Liver (tissue), 8 donors: ENCODE measurements at regions not wholly inside any gene's neighbourhood (a gene's known extent, or its start where the extent isn't known, plus 50 kb on each side); places are given as distances from the start of the nearest gene placed in this dataset.

Experiments
- DNase-seq: peaks from one replicate; pipeline ENCODE4 v3.0.0-alpha.2; 2017; ENCODE audit warnings: low spot score
- H3K27ac ChIP-seq, 2 donors: one replicate each; pipeline ENCODE4 v1.7.0; 2013; ENCODE audit warnings: inconsistent platforms in 2 of 2, low read length in 2 of 2, control low read depth in 1 of 2, low read depth in 1 of 2, mild to moderate bottlenecking in 1 of 2
- H3K27me3 ChIP-seq, 4 donors: one replicate each; pipeline versions ENCODE4 v1.6.1 to v1.7.0; 2013; ENCODE audit warnings: low read length in 3 of 4, inconsistent platforms in 1 of 4, mild to moderate bottlenecking in 1 of 4, moderate library complexity in 1 of 4; ENCODE audit not compliant: control insufficient read depth in 4 of 4, insufficient read depth in 4 of 4
- H3K36me3 ChIP-seq, 4 donors: one replicate each; pipeline versions ENCODE4 v1.6.1 to v1.7.0; 2013; ENCODE audit warnings: low read length in 3 of 4, mild to moderate bottlenecking in 3 of 4, low read depth in 1 of 4, moderate library complexity in 1 of 4; ENCODE audit not compliant: control insufficient read depth in 4 of 4, insufficient read depth in 3 of 4
- H3K4me1 ChIP-seq, 4 donors: one replicate each; pipeline versions ENCODE4 v1.6.1 to v1.7.0; 2013; ENCODE audit warnings: low read length in 3 of 4, mild to moderate bottlenecking in 3 of 4, moderate library complexity in 1 of 4; ENCODE audit not compliant: control insufficient read depth in 4 of 4, insufficient read depth in 4 of 4
- H3K4me3 ChIP-seq, 3 donors: one replicate each; pipeline versions ENCODE4 v1.6.1 to v1.7.0; 2013; ENCODE audit warnings: low read length in 3 of 3, control low read depth in 1 of 3, low read depth in 1 of 3, mild to moderate bottlenecking in 1 of 3
- H3K9ac ChIP-seq, 2 donors: one replicate each; pipeline ENCODE4 v1.7.0; 2013; ENCODE audit warnings: low read length in 2 of 2, mild to moderate bottlenecking in 2 of 2, moderate library complexity in 2 of 2, control low read depth in 1 of 2, low read depth in 1 of 2
- H3K9me3 ChIP-seq, 4 donors: one replicate each; pipeline versions ENCODE4 v1.6.1 to v1.7.0; 2013; ENCODE audit warnings: low read length in 3 of 4; ENCODE audit not compliant: control insufficient read depth in 4 of 4
- ATF3 ChIP-seq: IDR thresholded peaks from 2 replicates; pipeline ENCODE4 v1.6.1; 2016; ENCODE audit warnings: antibody characterized with exemption
- CTCF ChIP-seq: fragments of 150-350 bp; IDR thresholded peaks from 2 replicates; pipeline ENCODE4 v1.5.1; 2017; ENCODE audit warnings: improper control_type of control experiment, low read depth, low read length; ENCODE audit not compliant: missing input control
- EGR1 ChIP-seq, 2 donors: IDR thresholded peaks; 2 replicates each; pipeline ENCODE4 v1.6.1; 2016 to 2018; ENCODE audit warnings: antibody characterized with exemption in 2 of 2, low read depth in 2 of 2
- FOXA1 ChIP-seq: IDR thresholded peaks from 2 replicates; pipeline ENCODE4 v1.6.1; 2016; ENCODE audit warnings: antibody characterized with exemption
- GABPA ChIP-seq, 2 donors: IDR thresholded peaks in 1 of 2; conservative IDR thresholded peaks in 1 of 2; 2 replicates each; pipeline ENCODE4 v1.6.1; 2016; ENCODE audit warnings: antibody characterized with exemption in 2 of 2, mild to moderate bottlenecking in 1 of 2, moderate library complexity in 1 of 2
- HNF4A ChIP-seq, 2 donors: conservative IDR thresholded peaks; 2 replicates each; pipeline ENCODE4 v1.6.1; 2016; ENCODE audit warnings: antibody characterized with exemption in 2 of 2, mild to moderate bottlenecking in 2 of 2
- HNF4G ChIP-seq: IDR thresholded peaks from 2 replicates; pipeline ENCODE4 v1.6.1; 2016; ENCODE audit warnings: antibody characterized with exemption
- JUND ChIP-seq, 2 donors: IDR thresholded peaks; 2 replicates each; pipeline ENCODE4 v1.6.1; 2016; ENCODE audit warnings: antibody characterized with exemption in 2 of 2
- NR2F2 ChIP-seq: IDR thresholded peaks from 2 replicates; pipeline ENCODE4 v1.6.1; 2016; ENCODE audit warnings: antibody characterized with exemption
- RAD21 ChIP-seq, 2 donors: IDR thresholded peaks; 2 replicates each; pipeline ENCODE4 v1.6.1; 2016; ENCODE audit warnings: antibody characterized with exemption in 2 of 2, mild to moderate bottlenecking in 2 of 2
- REST ChIP-seq: IDR thresholded peaks from 2 replicates; pipeline ENCODE4 v1.6.1; 2016; ENCODE audit warnings: antibody characterized with exemption, mild to moderate bottlenecking
- SP1 ChIP-seq: IDR thresholded peaks from 2 replicates; pipeline ENCODE4 v1.6.1; 2018; ENCODE audit warnings: antibody characterized with exemption, mild to moderate bottlenecking
- YY1 ChIP-seq: IDR thresholded peaks from 2 replicates; pipeline ENCODE4 v1.6.1; 2016; ENCODE audit warnings: antibody characterized with exemption, mild to moderate bottlenecking
- ZBTB33 ChIP-seq: IDR thresholded peaks from 2 replicates; pipeline ENCODE4 v1.6.1; 2016; ENCODE audit warnings: antibody characterized with exemption
- WGBS: extraction: QIAGEN DNeasy Blood & Tissue Kit; methylation state at CpG from one replicate; pipeline ENCODE4 v1.1.7; 2013; 5-methylcytosine and 5-hydroxymethylcytosine counted together
- donor health status: healthy.
- donor health status: healthy.
- donor health status: healthy.
- donor health status: healthy.
- donor health status: healthy.

- no peaks in the 10 kb centered on the region for H3K36me3 ChIP-seq
- no peak overlapping the region for H3K27ac ChIP-seq
- TF ChIP-seq RAD21 (IDR thresholded peaks at IDR 0.05) (no peak), YY1 (no peak), JUND (IDR thresholded peaks at IDR 0.05) (no peak), FOXA1 (no peak), ZBTB33 (no peak), CTCF (no peak), GABPA (IDR thresholded peaks at IDR 0.05 in 1 of 2, conservative IDR thresholded peaks at IDR 0.05 in 1 of 2) (no peak), HNF4A (conservative IDR thresholded peaks at IDR 0.05) (no peak), ATF3 (no peak), SP1 (no peak), HNF4G (no peak), EGR1 (IDR thresholded peaks at IDR 0.05; ENCODE audit: low read depth in 2 of 2) (no peak), NR2F2 (no peak), REST (no peak)
- H3K9ac ChIP-seq, result no peak overlapping the region
- H3K27me3 ChIP-seq, result no peaks in the 10 kb centered on the region
- no peak overlapping the region for H3K4me3 ChIP-seq
- WGBS, result 75% methylated on average over 4 of the region's 4 CpGs
- peaks cover 0 to 3% (median 2%) of the 10 kb centered on the region in 4 donors for H3K4me1 ChIP-seq
- H3K9me3 ChIP-seq, result peaks cover 0 to 2% (median 0%) of the 10 kb centered on the region in 4 donors
- DNase-seq, result no peak
These were observed 115.5 kb downstream of the TMCO5A start for GRCh38 chr15:38049891-38050290.

GRCh38 chr15:38050529-38051448 is 116.3 kb downstream of the TMCO5A start:
- WGBS, result 45% methylated on average over 4 of the region's 4 CpGs
- Histone ChIP-seq H3K9ac (no peak overlapping the region), H3K4me3 (no peak overlapping the region), H3K9me3 (peaks cover 0 to 2% (median 0%) of the 10 kb centered on the region in 4 donors), H3K27me3 (no peaks in the 10 kb centered on the region), H3K36me3 (no peaks in the 10 kb centered on the region), H3K4me1 (peaks cover 0 to 3% (median 2%) of the 10 kb centered on the region in 4 donors), H3K27ac (no peak overlapping the region)
- TF ChIP-seq RAD21 (IDR thresholded peaks at IDR 0.05) (peak in 1 of 2 donors; percentile 10), ATF3 (no peak), SP1 (peak; percentile 21)
- DNase-seq, result no peak
